ENCODE measurements at regions not wholly inside any gene's neighbourhood (a gene's known extent, or its start where the extent isn't known, plus 50 kb on each side); places are given as distances from the start of the nearest gene placed in this dataset.

DNA sequence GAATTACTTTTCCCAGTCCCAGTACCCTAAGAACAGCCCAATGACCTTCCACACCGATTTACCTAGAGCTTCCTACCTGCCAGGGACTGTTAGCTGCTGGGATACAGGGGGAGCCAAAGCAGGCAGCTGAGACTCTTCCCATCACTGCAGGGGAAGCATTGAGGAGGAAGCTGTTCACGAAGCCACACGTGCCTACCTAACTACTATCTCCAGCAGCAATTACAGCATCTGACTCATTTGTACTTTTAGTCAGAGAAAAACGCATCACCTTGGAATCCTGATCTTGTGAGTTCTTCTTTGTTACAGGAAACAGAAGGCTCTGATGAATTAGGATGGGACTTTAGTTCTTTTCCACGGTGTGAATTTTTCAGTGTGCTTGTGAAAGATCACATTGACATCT is 113.7 kb upstream of the DHX40 start:
- no peak for TF ChIP-seq JUND (IDR thresholded peaks at IDR 0.05; ENCODE audit: low read depth)
- no peak for DNase-seq (ENCODE audit: low read depth in 1 of 2, low spot score in 1 of 2)
- in situ Hi-C loops (cut with HindIII; ENCODE audit: low pct_unique_long_range_greater_than_20kb, low sequenced_read_pairs) = no loop called here

DNA sequence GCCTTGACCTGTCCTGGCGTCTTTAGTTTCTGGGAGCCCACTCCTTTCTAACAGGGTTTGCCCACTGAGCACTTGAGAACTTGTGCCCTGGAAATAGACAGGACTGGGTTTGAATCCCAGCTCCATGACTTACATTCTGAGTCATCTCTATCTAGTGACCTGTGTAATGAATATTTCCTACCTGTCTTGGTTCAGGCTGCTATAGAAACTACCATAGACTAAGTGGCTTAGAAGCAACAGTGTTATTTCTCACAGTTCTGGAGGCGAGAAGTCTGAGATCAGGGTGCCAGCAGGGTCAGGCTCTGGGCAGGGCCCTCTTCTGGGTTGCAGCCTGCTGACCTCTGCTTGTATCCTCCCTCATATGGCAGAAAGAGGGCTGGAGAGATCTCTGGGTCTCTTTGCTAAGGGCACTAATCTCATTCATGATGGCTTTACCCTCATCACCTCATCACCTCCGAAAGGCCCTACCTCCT is 110.7 kb upstream of the DHX40 start:
- no peak for DNase-seq (ENCODE audit: low read depth in 1 of 2, low spot score in 1 of 2)
- no peak for TF ChIP-seq JUND (IDR thresholded peaks at IDR 0.05; ENCODE audit: low read depth)
- in situ Hi-C loops (cut with HindIII; ENCODE audit: low pct_unique_long_range_greater_than_20kb, low sequenced_read_pairs) = no loop called here

DNA sequence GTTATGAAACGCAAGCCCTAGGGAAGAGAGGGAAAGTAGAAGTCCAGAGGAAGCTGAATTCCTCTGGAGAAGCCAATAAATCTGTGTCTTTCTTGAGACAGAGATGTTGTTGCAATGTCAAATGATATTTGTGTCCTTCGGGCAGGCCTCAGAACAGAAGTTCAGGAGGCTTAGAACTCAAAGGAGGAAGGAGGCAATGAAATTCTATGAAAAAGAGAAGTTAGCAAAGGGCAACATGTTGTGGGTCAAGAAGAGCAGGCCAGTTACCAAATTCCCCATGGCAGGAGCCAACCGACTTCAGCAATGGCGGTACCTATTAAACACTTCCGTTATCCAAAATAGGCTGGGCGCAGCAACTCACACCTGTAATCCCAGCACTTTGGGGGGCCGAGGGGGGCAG is 109.0 kb upstream of the DHX40 start:
- no peak for TF ChIP-seq JUND (IDR thresholded peaks at IDR 0.05; ENCODE audit: low read depth)
- in situ Hi-C loops (cut with HindIII; ENCODE audit: low pct_unique_long_range_greater_than_20kb, low sequenced_read_pairs) = no loop called here
- no peak for DNase-seq (ENCODE audit: low read depth in 1 of 2, low spot score in 1 of 2)

DNA sequence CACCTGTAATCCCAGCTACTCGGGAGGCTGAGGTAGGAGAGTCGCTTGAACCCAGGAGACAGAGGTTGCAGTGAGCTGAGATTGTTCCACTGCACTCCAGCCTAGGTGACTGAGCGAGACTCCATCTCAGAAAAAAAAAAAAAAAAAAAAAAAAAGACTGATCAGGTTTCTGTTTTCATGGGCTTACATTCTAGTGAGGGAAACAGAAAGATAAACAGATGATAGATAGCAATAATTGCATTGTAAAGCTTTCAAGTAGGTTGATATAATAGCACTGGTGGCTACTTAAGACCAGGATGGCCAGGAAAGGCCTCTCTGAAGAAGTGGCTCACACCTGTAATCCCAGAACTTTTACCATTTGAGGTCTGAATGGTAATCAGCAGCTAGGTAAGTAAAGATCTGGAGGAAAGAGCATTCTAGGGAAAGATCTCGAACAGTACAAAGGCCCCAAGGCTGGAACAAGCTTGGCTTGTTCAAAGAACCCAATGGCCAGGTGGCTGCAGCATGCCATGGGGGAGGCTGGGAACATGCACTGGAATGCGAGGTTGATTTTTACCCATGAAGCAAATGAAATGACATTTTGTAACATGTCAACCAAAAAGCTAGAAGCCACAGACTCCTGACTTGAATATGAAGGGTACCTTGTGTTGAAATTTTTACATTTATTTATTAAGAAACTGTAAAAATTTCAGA is 108.3 kb upstream of the DHX40 start:
- no peak for DNase-seq (ENCODE audit: low read depth in 1 of 2, low spot score in 1 of 2)
- in situ Hi-C loops (cut with HindIII; ENCODE audit: low pct_unique_long_range_greater_than_20kb, low sequenced_read_pairs) = no loop called here
- no peak for TF ChIP-seq JUND (IDR thresholded peaks at IDR 0.05; ENCODE audit: low read depth)

DNA sequence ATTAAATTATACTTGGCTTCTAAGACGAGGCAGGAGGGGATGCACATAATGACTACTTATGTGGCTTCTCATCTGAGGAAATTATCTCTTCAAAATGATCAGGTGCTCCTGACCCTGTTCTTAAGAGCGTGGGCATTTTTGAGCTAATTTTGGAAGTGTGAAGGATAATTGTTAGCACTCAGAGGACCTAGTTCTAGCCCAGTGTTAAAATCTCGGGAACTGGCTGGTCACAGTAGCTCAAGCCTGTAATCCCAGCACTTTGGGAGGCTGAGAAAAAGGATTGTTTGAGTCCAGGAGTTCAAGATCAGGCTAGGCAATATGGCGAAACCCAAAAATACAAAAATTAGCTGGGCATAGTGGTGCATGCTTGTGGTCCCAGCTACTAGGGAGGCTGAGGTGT is 103.0 kb upstream of the DHX40 start:
- in situ Hi-C loops (cut with HindIII; ENCODE audit: low pct_unique_long_range_greater_than_20kb, low sequenced_read_pairs) = no loop called here
- no peak for TF ChIP-seq JUND (IDR thresholded peaks at IDR 0.05; ENCODE audit: low read depth)
- no peak for DNase-seq (ENCODE audit: low read depth in 1 of 2, low spot score in 1 of 2)

DNA sequence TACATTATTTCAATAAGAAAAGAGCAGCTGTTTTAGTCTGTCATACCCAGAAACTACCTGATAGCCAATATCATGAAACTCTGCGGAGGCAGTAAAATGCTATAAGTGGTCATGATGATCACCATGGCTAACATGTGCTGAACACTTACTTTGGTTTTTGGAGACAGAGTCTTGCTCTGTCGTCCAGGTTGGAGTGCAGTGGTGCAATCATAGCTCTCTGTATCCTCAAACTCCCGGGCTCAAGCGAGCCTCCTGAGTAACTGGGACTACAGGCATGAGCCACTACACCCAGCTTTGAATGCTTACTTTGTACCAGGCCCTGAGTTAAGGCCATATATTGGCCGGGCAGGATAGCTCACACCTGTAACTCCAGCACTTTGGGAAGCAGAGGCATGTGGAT is 101.2 kb upstream of the DHX40 start:
- DNase-seq (ENCODE audit: low read depth in 1 of 2, low spot score in 1 of 2) = no peak
- in situ Hi-C loops (cut with HindIII; ENCODE audit: low pct_unique_long_range_greater_than_20kb, low sequenced_read_pairs) = no loop called here
- no peak for TF ChIP-seq JUND (IDR thresholded peaks at IDR 0.05; ENCODE audit: low read depth)

DNA sequence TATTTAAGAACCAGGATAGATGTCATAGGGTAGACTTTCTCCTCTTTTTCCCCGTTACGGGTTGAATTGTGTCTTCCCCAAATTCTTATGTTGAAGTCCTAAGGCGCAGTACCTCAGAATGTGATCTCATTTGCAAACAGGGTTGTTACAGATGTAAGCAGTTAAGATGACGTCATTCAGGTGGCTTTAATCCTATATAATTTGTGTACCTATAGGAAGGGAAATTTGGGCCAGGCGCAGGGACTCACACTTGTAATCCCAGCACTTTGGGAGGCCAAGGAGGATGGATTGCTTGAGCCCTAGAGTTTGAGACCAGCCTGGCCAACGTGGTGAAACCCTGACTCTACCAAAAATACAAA is 99.5 kb upstream of the DHX40 start:
- DNase-seq (ENCODE audit: low read depth in 1 of 2, low spot score in 1 of 2) = no peak
- no peak for TF ChIP-seq JUND (IDR thresholded peaks at IDR 0.05; ENCODE audit: low read depth)
- in situ Hi-C loops (cut with HindIII; ENCODE audit: low pct_unique_long_range_greater_than_20kb, low sequenced_read_pairs) = no loop called here

DNA sequence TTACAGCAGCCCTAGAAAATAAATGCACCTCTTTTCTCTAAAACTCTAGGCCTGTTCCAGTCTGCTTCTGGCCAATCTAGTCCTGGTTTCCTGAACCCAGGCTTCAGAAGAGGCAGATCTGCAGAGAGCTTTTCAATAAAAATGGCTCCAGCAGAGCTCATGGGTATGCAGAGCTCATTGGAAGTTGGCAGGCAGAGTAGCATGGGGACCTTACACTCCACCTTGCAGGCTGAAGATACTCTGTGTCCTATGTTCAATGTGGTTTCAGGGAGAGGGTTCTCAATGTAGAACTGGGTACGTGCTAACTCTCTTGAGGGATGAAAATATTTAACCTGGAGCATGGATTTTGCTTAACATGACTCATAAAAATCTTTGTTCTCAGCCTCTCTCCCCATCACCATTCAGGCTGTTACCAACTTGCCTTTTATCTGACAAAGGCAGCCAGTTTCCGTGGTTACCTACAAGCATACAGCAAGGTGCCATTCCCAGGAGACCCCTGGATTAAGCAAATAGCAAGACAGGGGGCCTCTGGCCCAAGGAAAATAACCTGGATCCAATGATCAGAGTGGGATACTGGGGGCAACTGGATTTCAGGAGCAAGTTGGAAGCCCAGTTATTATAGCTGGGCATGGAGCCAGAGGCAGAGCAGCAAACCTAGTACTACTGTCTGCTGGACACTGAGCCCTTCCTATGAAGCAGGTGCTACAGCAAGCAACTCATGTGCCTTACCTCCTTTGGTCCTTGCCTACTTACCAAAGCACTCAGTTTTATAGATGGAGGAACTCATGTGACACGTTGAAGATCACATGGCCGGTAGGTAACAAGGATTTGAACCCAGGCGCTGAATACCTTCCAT is 98.2 kb upstream of the DHX40 start:
- TF ChIP-seq JUND (IDR thresholded peaks at IDR 0.05; ENCODE audit: low read depth) = no peak
- DNase-seq (ENCODE audit: low read depth in 1 of 2, low spot score in 1 of 2) = no peak
- in situ Hi-C loops (cut with HindIII; ENCODE audit: low pct_unique_long_range_greater_than_20kb, low sequenced_read_pairs) = no loop called here

DNA sequence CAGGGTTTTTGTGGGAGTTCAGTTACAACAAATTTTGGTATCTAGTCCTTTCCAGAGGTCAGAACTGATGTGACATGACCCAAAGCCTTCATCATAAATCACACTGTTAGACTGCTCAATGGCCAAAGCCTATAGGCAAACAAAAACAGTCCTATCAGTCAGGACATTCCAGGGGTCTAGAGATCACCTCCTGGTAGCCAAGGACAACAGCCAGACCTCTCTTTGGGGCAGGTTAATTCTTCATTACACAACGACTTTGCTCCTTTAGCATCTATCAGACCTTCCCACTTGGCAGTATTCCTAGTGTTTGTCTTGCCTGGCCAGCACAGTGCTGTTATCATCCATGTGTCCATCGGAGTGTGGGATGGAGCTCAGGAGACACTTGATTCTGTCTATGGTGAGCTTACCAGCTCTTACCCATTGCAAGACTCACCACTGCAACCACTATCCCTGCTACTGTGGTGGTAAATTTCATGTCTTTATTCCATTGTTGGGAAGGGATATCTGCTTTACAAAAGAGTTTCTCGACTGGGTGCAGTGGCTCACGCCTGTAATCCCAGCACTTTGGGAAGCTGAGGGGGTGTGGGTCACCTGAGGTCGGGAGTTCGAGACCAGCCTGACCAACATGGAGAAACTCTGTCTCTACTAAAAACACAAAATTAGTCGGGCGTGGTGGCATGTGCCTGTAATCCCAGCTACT is 95.5 kb upstream of the DHX40 start:
- in situ Hi-C loops (cut with HindIII; ENCODE audit: low pct_unique_long_range_greater_than_20kb, low sequenced_read_pairs) = no loop called here
- DNase-seq (ENCODE audit: low read depth in 1 of 2, low spot score in 1 of 2) = no peak
- no peak for TF ChIP-seq JUND (IDR thresholded peaks at IDR 0.05; ENCODE audit: low read depth)

DNA sequence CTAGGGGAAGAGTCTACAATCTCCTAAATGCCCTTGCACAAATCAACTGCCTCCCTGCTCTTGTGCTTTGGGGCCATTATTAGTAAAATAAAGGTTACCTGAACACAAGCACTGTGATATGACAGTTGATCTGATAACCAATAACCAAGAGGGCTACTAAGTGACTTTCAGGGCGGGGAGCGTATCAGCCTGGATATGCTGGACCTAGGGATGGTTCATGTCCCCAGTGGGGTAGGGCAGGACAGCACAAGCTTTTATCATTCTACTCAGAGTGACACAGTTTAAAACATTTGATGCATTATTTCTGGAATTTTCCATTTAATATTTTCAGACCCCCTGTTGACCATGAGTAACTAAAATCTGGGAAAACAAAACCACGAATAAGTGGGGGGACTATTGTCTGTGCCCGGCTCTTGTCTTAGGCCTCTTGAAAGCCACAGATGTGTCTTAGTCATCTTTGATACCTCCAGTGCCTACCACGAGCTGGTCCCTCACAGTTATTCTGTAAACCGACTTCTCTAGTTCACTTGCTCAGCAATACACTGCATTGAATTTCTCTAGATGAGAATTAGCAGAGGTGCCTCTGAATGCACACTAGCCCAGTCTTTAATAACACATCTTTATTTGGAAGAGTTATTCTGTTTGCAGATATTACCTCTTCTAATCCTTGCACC is 94.6 kb upstream of the DHX40 start:
- DNase-seq (ENCODE audit: low read depth in 1 of 2, low spot score in 1 of 2) = no peak
- TF ChIP-seq JUND (IDR thresholded peaks at IDR 0.05; ENCODE audit: low read depth) = no peak
- in situ Hi-C loops (cut with HindIII; ENCODE audit: low pct_unique_long_range_greater_than_20kb, low sequenced_read_pairs) = no loop called here

DNA sequence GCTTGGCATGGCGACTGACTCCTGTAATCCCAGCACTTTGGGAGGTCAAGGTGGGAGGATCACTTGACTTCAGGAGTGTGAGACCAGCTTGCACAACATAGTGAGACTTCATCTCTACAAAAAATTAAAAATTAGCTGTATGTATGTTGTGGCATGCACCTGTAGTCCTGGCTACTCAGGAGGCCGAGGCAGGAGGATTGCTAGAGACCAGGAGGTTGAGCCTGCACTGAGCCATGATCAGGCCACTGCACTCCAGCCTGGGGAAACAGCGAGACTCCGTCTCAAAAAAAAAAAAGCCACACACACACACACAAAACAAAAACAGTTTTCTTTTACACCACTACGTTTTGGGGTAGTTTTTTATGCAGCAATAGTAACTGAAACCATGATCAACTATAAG is 89.0 kb upstream of the DHX40 start:
- TF ChIP-seq JUND (IDR thresholded peaks at IDR 0.05; ENCODE audit: low read depth) = no peak
- in situ Hi-C loops (cut with HindIII; ENCODE audit: low pct_unique_long_range_greater_than_20kb, low sequenced_read_pairs) = no loop called here
- no peak for DNase-seq (ENCODE audit: low read depth in 1 of 2, low spot score in 1 of 2)

DNA sequence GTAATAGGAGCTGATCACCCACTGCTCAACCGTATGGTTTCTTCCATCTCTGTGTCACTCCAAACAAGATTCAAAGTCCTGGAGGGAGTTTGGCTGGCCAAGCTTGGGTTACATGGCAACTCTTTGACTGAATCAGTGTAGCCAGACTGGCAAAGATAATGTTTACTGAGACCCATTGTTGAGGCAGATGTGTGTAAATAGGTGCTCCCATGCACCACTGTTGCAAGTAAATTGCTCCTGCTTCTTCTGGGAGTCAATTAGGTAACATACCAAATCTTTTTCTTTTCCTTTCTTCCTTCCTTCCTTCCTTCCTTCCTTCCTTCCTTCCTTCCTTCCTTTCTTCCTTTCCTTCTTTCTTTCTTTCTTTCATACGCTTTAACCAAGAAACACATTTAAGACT is 86.3 kb upstream of the DHX40 start:
- in situ Hi-C loops (cut with HindIII; ENCODE audit: low pct_unique_long_range_greater_than_20kb, low sequenced_read_pairs) = no loop called here
- no peak for TF ChIP-seq JUND (IDR thresholded peaks at IDR 0.05; ENCODE audit: low read depth)
- no peak for DNase-seq (ENCODE audit: low read depth in 1 of 2, low spot score in 1 of 2)

Measured in T47D (cell line).